ENCODE measurements at regions not wholly inside any gene's neighbourhood (a gene's known extent, or its start where the extent isn't known, plus 50 kb on each side); places are given as distances from the start of the nearest gene placed in this dataset.

GRCh38 chr2:147211484-147211883 lies 633.3 kb upstream of the ACVR2A start:
- no peak for TF ChIP-seq Cebpa-rat (IDR thresholded peaks at IDR 0.05)
- Histone ChIP-seq H3K4me1 (no peaks in the 10 kb centered on the region; a peak in 1 of 20 replicates), H3K27me3 (no peaks in the 10 kb centered on the region), H3K36me3 (no peaks in the 10 kb centered on the region), H3K27ac (no peak overlapping the region), H3K4me2 (no peak overlapping the region), H3K9ac (no peak overlapping the region), H4K20me1 (no peaks in the 10 kb centered on the region), H3K9me3 (replicated peaks in 1 of 11) (peaks cover 0 to 4% (median 0%) of the 10 kb centered on the region in 11 experiments; a peak in 6 of 22 replicates), H3K4me3 (no peak overlapping the region)

GRCh38 chr2:147204102-147204501 lies 640.7 kb upstream of the ACVR2A start:
- H3K27me3 ChIP-seq = no peaks in the 10 kb centered on the region
- H3K4me1 ChIP-seq = peaks cover 0 to 1% (median 0%) of the 10 kb centered on the region in 10 experiments; a peak in 4 of 20 replicates
- H3K9me3 ChIP-seq (replicated peaks in 1 of 11) = peaks cover 6 to 22% (median 13%) of the 10 kb centered on the region in 11 experiments; a peak in 17 of 22 replicates
- H4K20me1 ChIP-seq = no peaks in the 10 kb centered on the region
- no peak for TF ChIP-seq Cebpa-rat (IDR thresholded peaks at IDR 0.05)
- no peak overlapping the region for H3K4me2 ChIP-seq
- no peak overlapping the region for H3K9ac ChIP-seq
- no peak overlapping the region for H3K27ac ChIP-seq
- no peak overlapping the region for H3K4me3 ChIP-seq
- H3K36me3 ChIP-seq = no peaks in the 10 kb centered on the region

GRCh38 chr2:147198651-147199171 lies 646.1 kb upstream of the ACVR2A start:
- 0 out of 22 replicates have a peak overlapping the region, but pooled peaks of 1 of the 11 experiments have one; percentile 2 for H3K9ac ChIP-seq
- no peaks in the 10 kb centered on the region for H3K9me3 ChIP-seq (replicated peaks in 1 of 11)
- H3K27me3 ChIP-seq = no peaks in the 10 kb centered on the region
- H3K4me2 ChIP-seq = peak overlapping the region in 8 of 11 experiments; percentile 23 to 57 (median 45); a peak in 14 of 22 replicates
- H4K20me1 ChIP-seq = no peaks in the 10 kb centered on the region
- peaks cover 0 to 18% (median 13%) of the 10 kb centered on the region in 10 experiments; a peak in 14 of 20 replicates for H3K4me1 ChIP-seq
- H3K4me3 ChIP-seq = no peak overlapping the region
- peak overlapping the region in 2 of 11 experiments; percentile 0 to 42; a peak in 2 of 22 replicates for H3K27ac ChIP-seq
- TF ChIP-seq Cebpa-rat (IDR thresholded peaks at IDR 0.05) = no peak
- no peaks in the 10 kb centered on the region for H3K36me3 ChIP-seq

GRCh38 chr2:147197754-147198483 lies 646.9 kb upstream of the ACVR2A start:
- Histone ChIP-seq H3K4me1 (peaks cover 0 to 18% (median 13%) of the 10 kb centered on the region in 10 experiments; a peak in 14 of 20 replicates), H3K9ac (no peak overlapping the region), H3K9me3 (replicated peaks in 1 of 11) (no peaks in the 10 kb centered on the region), H3K4me3 (no peak overlapping the region), H3K4me2 (peak overlapping the region in 8 of 11 experiments; percentile 23 to 57 (median 45); a peak in 14 of 22 replicates), H4K20me1 (no peaks in the 10 kb centered on the region), H3K27me3 (no peaks in the 10 kb centered on the region), H3K27ac (no peak overlapping the region), H3K36me3 (no peaks in the 10 kb centered on the region)
- TF ChIP-seq Cebpa-rat (IDR thresholded peaks at IDR 0.05) = no peak

GRCh38 chr2:147182260-147182659 lies 662.6 kb upstream of the ACVR2A start:
- Histone ChIP-seq H3K9ac (no peak overlapping the region), H3K4me2 (peak overlapping the region in 3 of 11 experiments; percentile 40 to 76 (median 56); a peak in 6 of 22 replicates), H3K27ac (peak overlapping the region in 2 of 11 experiments; percentile 5 to 56; a peak in 2 of 22 replicates)

GRCh38 chr2:147181351-147182029 lies 663.3 kb upstream of the ACVR2A start:
- peak overlapping the region in 3 of 11 experiments; percentile 40 to 76 (median 56); a peak in 4 of 22 replicates for H3K4me2 ChIP-seq
- H3K9ac ChIP-seq = no peak overlapping the region
- H3K4me3 ChIP-seq = no peak overlapping the region
- no peaks in the 10 kb centered on the region for H4K20me1 ChIP-seq
- H3K27ac ChIP-seq = peak overlapping the region in 2 of 11 experiments; percentile 11 to 56; a peak in 3 of 22 replicates
- peaks cover 0 to 43% (median 0%) of the 10 kb centered on the region in 10 experiments; a peak in 9 of 20 replicates for H3K4me1 ChIP-seq
- TF ChIP-seq Cebpa-rat (IDR thresholded peaks at IDR 0.05) = no peak
- H3K9me3 ChIP-seq (replicated peaks in 1 of 11) = peaks cover 0 to 25% (median 6%) of the 10 kb centered on the region in 11 experiments; a peak in 11 of 22 replicates
- no peaks in the 10 kb centered on the region for H3K36me3 ChIP-seq
- no peaks in the 10 kb centered on the region for H3K27me3 ChIP-seq

More at GRCh38 chr2:147182260-147182659, 662.6 kb upstream of the ACVR2A start:
- Histone ChIP-seq H3K4me3 (no peak overlapping the region), H3K27me3 (no peaks in the 10 kb centered on the region), H3K9me3 (replicated peaks in 1 of 11) (peaks cover 0 to 25% (median 6%) of the 10 kb centered on the region in 11 experiments; a peak in 11 of 22 replicates), H3K4me1 (peaks cover 0 to 39% (median 0%) of the 10 kb centered on the region in 10 experiments; a peak in 9 of 20 replicates), H3K36me3 (no peaks in the 10 kb centered on the region), H4K20me1 (no peaks in the 10 kb centered on the region)
- no peak for TF ChIP-seq Cebpa-rat (IDR thresholded peaks at IDR 0.05)

GRCh38 chr2:147177071-147177857 lies 667.6 kb upstream of the ACVR2A start:
- TF ChIP-seq Cebpa-rat (IDR thresholded peaks at IDR 0.05) = no peak
- Histone ChIP-seq H3K27ac (peak overlapping the region in 2 of 11 experiments; percentile 6 to 57; a peak in 2 of 22 replicates), H3K9me3 (replicated peaks in 1 of 11) (peaks cover 0 to 7% (median 3%) of the 10 kb centered on the region in 11 experiments; a peak in 7 of 22 replicates), H3K9ac (no peak overlapping the region), H3K36me3 (no peaks in the 10 kb centered on the region), H4K20me1 (no peaks in the 10 kb centered on the region), H3K4me2 (peak overlapping the region in 2 of 11 experiments; percentile 30 to 43; a peak in 4 of 22 replicates), H3K4me3 (no peak overlapping the region), H3K27me3 (no peaks in the 10 kb centered on the region), H3K4me1 (peaks cover 0 to 50% (median 0%) of the 10 kb centered on the region in 10 experiments; a peak in 9 of 20 replicates)

GRCh38 chr2:147174824-147175254 lies 670.0 kb upstream of the ACVR2A start:
- Histone ChIP-seq H3K4me1 (peaks cover 0 to 29% (median 0%) of the 10 kb centered on the region in 10 experiments; a peak in 4 of 20 replicates), H3K4me2 (no peak overlapping the region), H3K4me3 (no peak overlapping the region), H3K27me3 (no peaks in the 10 kb centered on the region), H3K27ac (no peak overlapping the region), H4K20me1 (no peaks in the 10 kb centered on the region), H3K36me3 (no peaks in the 10 kb centered on the region), H3K9ac (no peak overlapping the region), H3K9me3 (replicated peaks in 1 of 11) (peaks cover 0 to 2% (median 0%) of the 10 kb centered on the region in 11 experiments; a peak in 1 of 22 replicates)
- no peak for TF ChIP-seq Cebpa-rat (IDR thresholded peaks at IDR 0.05)
